Epithelial cell of proximal tubule (primary cell): ENCODE measurements at regions not wholly inside any gene's neighbourhood (a gene's known extent, or its start where the extent isn't known, plus 50 kb on each side); places are given as distances from the start of the nearest gene placed in this dataset.

Source experiments
- DNase-seq: peaks from one replicate; pipeline ENCODE4 v3.0.0-alpha.2; 2011; ENCODE audit warnings: low read depth
- H3K4me3 ChIP-seq: 2 replicates; pipeline ENCODE4 v1.5.1; 2011; ENCODE audit warnings: low read depth, mild to moderate bottlenecking, low read length
- TF ChIP-seq, protein P1 (sequence below): conservative IDR thresholded peaks from 2 replicates; pipeline ENCODE4 v1.5.1; 2012; ENCODE audit warnings: low read depth, mild to moderate bottlenecking, low read length

GRCh38 chr5:89570557-89570956, 687.6 kb upstream of the MEF2C start:
- no peak for DNase-seq
- TF ChIP-seq, protein P1, sequence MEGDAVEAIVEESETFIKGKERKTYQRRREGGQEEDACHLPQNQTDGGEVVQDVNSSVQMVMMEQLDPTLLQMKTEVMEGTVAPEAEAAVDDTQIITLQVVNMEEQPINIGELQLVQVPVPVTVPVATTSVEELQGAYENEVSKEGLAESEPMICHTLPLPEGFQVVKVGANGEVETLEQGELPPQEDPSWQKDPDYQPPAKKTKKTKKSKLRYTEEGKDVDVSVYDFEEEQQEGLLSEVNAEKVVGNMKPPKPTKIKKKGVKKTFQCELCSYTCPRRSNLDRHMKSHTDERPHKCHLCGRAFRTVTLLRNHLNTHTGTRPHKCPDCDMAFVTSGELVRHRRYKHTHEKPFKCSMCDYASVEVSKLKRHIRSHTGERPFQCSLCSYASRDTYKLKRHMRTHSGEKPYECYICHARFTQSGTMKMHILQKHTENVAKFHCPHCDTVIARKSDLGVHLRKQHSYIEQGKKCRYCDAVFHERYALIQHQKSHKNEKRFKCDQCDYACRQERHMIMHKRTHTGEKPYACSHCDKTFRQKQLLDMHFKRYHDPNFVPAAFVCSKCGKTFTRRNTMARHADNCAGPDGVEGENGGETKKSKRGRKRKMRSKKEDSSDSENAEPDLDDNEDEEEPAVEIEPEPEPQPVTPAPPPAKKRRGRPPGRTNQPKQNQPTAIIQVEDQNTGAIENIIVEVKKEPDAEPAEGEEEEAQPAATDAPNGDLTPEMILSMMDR: no peak
- no peak overlapping the region for H3K4me3 ChIP-seq

GRCh38 chr5:89566340-89566739, 683.4 kb upstream of the MEF2C start:
- DNase-seq: no peak
- H3K4me3 ChIP-seq: no peak overlapping the region
- TF ChIP-seq, protein P1: no peak

- H3K4me3 ChIP-seq: no peak overlapping the region
- TF ChIP-seq, protein P1: no peak
- DNase-seq: peak; percentile 90
Observed at GRCh38 chr5:89560696-89561095, 677.7 kb upstream of the MEF2C start.

- TF ChIP-seq, protein P1: no peak
- no peak for DNase-seq
Observed at GRCh38 chr5:89556215-89556913, 673.4 kb upstream of the MEF2C start.

GRCh38 chr5:89546657-89547056, 663.7 kb upstream of the MEF2C start:
- DNase-seq: no peak
- TF ChIP-seq, protein P1: no peak
- no peak overlapping the region for H3K4me3 ChIP-seq

More at GRCh38 chr5:89556215-89556913, 673.4 kb upstream of the MEF2C start:
- H3K4me3 ChIP-seq: no peak overlapping the region

DNA sequence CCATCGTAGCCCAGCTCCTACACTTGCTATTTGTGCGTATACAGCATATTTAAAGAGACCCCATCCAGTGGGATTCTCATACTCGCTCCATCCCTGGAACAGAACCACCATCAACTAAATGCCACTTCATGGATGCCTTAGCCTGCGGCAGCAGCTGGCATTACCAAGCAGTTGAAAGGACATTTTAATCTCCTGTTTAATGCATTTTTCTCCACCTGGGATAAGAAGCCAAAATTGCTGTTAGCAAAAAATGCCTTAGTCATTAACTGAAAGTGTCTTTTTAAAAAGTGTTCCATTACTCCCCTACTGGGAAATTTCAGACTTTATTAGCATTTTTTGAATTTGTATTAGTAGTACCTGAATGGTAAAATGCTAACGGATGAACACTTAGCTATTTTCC, 662.6 kb upstream of the MEF2C start:
- no peak overlapping the region for H3K4me3 ChIP-seq
- TF ChIP-seq, protein P1: no peak
- no peak for DNase-seq

DNA sequence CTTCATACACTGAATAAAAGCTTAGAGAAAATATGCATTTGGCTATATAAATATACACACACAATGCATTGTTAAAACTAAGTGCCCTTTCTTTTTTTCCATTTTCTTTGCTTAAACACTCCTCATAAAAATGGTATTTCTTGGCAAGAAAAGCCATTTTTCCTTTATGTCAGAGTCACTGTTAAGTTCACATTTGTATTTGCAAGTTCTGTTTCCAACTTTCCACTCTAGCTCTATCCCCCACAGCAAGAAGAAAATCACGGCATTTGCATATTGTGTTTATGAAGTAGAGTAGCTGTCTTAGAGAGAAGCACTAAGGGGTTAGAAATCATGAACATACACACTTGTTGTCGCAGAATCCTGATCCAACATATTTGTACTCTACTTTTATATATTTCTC, 662.1 kb upstream of the MEF2C start:
- DNase-seq: no peak
- TF ChIP-seq, protein P1: no peak
- no peak overlapping the region for H3K4me3 ChIP-seq
